Esophagus (tissue), 2 donors: ENCODE measurements at regions not wholly inside any gene's neighbourhood (a gene's known extent, or its start where the extent isn't known, plus 50 kb on each side); places are given as distances from the start of the nearest gene placed in this dataset.

ENCODE experiments used
- H3K27ac ChIP-seq, 2 donors: one replicate each; pipeline ENCODE4 v1.5.1; 2013; ENCODE audit warnings: low read depth in 2 of 2, mild to moderate bottlenecking in 2 of 2, inconsistent platforms in 1 of 2, low read length in 1 of 2, moderate library complexity in 1 of 2
- H3K27me3 ChIP-seq, 2 donors: one replicate each; pipeline ENCODE4 v1.6.1; 2013; ENCODE audit warnings: low read length in 2 of 2, control low read depth in 1 of 2, mild to moderate bottlenecking in 1 of 2; ENCODE audit not compliant: insufficient read depth in 2 of 2, control insufficient read depth in 1 of 2
- H3K36me3 ChIP-seq, 2 donors: one replicate each; pipeline ENCODE4 v1.6.1; 2013; ENCODE audit warnings: low read length in 1 of 2; ENCODE audit not compliant: control insufficient read depth in 2 of 2, insufficient read depth in 2 of 2
- H3K4me1 ChIP-seq, 2 donors: one replicate each; pipeline ENCODE4 v1.6.1; 2013; ENCODE audit warnings: low read length in 1 of 2; ENCODE audit not compliant: control insufficient read depth in 2 of 2, insufficient read depth in 2 of 2
- H3K4me3 ChIP-seq, 2 donors: one replicate each; pipeline ENCODE4 v1.5.1; 2013; ENCODE audit warnings: low read length in 2 of 2, mild to moderate bottlenecking in 2 of 2, low read depth in 1 of 2, moderate library complexity in 1 of 2
- H3K9me3 ChIP-seq, 2 donors: one replicate each; pipeline ENCODE4 v1.6.1; 2013; ENCODE audit warnings: mild to moderate bottlenecking in 2 of 2, low read depth in 1 of 2, low read length in 1 of 2, moderate library complexity in 1 of 2; ENCODE audit not compliant: control insufficient read depth in 2 of 2, insufficient read depth in 1 of 2
- WGBS, 2 donors: extraction: QIAGEN DNeasy Blood & Tissue Kit; methylation state at CpG; one replicate each; pipeline ENCODE4 v1.1.7; 2013; 5-methylcytosine and 5-hydroxymethylcytosine counted together
- donor health status: healthy with polysubstance abuse.
- donor health status: Bipolar disorder and iron deficiency.

DNA sequence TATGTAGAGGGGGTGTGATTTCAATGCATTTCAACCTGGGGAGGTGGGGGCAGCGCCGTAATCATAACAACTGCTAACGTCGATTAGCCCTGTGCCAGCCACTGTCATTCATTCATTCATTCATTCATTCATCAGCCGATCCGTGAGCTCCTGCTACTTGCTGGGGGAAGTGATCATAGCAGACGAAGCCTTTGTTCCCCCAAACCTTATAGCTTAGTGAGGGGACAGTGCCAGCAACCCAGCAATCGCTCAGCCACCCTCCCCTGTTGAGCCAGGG lies 106.5 kb upstream of the GSE1 start:
- H3K4me1 ChIP-seq, result no peaks in the 10 kb centered on the region
- H3K4me3 ChIP-seq, result no peak overlapping the region
- H3K36me3 ChIP-seq, result no peaks in the 10 kb centered on the region
- no peaks in the 10 kb centered on the region for H3K27me3 ChIP-seq
- no peaks in the 10 kb centered on the region for H3K9me3 ChIP-seq
- 94 to 98% methylated on average over 8 of the region's 8 CpGs for WGBS, 2 donors
- no peak overlapping the region for H3K27ac ChIP-seq

DNA sequence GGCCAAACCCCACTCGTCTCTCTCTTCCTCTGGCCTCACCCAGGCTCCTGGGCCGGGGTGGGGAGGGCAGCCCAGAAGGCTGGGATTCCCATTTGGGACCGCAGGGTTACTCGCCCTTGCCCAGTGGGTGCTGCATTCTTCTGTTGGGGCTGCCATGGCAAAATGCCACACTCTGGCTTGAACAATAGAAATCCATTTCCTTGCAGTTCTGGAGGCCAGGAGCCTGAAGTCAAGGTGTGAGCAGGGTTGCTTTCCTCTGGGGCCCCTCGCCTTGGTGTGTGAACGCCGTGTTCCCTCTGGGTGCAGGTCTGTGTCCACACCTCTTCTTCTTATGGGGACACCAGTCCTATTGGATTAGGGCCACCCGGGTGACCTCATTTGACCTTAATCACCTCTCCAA lies 105.8 kb upstream of the GSE1 start:
- H3K4me3 ChIP-seq, result no peak overlapping the region
- no peaks in the 10 kb centered on the region for H3K4me1 ChIP-seq
- H3K27me3 ChIP-seq, result no peaks in the 10 kb centered on the region
- WGBS, 2 donors, result 72 to 81% methylated on average over 8 of the region's 8 CpGs
- no peaks in the 10 kb centered on the region for H3K9me3 ChIP-seq
- H3K27ac ChIP-seq, result no peak overlapping the region
- H3K36me3 ChIP-seq, result no peaks in the 10 kb centered on the region

DNA sequence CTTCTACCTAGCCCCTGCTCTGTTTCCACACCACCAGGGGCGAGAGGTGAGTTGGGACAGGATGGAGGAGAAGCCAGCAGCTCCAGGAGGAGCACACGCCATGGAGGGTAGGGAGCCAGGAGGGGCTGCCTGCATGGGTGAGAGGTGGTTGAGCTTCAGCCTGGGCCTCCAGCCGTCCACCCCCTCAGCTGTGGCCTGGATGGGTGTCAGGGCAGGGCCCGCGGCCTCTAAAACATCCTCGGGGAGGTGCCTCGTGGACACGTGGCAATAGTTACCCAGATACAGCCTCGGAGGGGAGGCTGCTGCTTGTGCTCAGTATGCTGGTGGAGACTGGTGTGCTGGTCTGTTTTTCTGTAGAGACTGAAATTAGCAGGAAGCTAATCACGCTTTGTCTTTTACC lies 104.7 kb upstream of the GSE1 start:
- H3K27ac ChIP-seq, result no peak overlapping the region
- H3K4me3 ChIP-seq, result no peak overlapping the region
- WGBS, 2 donors, result 93 to 95% methylated on average over 10 of the region's 10 CpGs
- no peaks in the 10 kb centered on the region for H3K4me1 ChIP-seq
- H3K36me3 ChIP-seq, result no peaks in the 10 kb centered on the region
- no peaks in the 10 kb centered on the region for H3K9me3 ChIP-seq
- no peaks in the 10 kb centered on the region for H3K27me3 ChIP-seq

- H3K36me3 ChIP-seq, result no peaks in the 10 kb centered on the region
- WGBS, 2 donors, result 87 to 91% methylated on average over 15 of the region's 15 CpGs
- H3K4me1 ChIP-seq, result no peaks in the 10 kb centered on the region
- H3K9me3 ChIP-seq, result no peaks in the 10 kb centered on the region
- no peak overlapping the region for H3K4me3 ChIP-seq
- no peak overlapping the region for H3K27ac ChIP-seq
- H3K27me3 ChIP-seq, result no peaks in the 10 kb centered on the region
Observed at GRCh38 chr16:85508993-85509392, 104.1 kb upstream of the GSE1 start.

- no peak overlapping the region for H3K4me3 ChIP-seq
- no peaks in the 10 kb centered on the region for H3K9me3 ChIP-seq
- no peaks in the 10 kb centered on the region for H3K27me3 ChIP-seq
- 77 to 85% methylated on average over 21 of the region's 21 CpGs for WGBS, 2 donors
- no peaks in the 10 kb centered on the region for H3K36me3 ChIP-seq
- no peak overlapping the region for H3K27ac ChIP-seq
- H3K4me1 ChIP-seq, result peaks cover under 1 to 11% of the 10 kb centered on the region in 2 donors
Observed at GRCh38 chr16:85510041-85510659, 103.0 kb upstream of the GSE1 start.

GRCh38 chr16:85511938-85512807 lies 100.9 kb upstream of the GSE1 start:
- 87 to 93% methylated on average over 24 of the region's 24 CpGs for WGBS, 2 donors
- Histone ChIP-seq H3K4me3 (no peak overlapping the region), H3K27me3 (no peaks in the 10 kb centered on the region), H3K27ac (no peak overlapping the region), H3K9me3 (no peaks in the 10 kb centered on the region), H3K36me3 (no peaks in the 10 kb centered on the region), H3K4me1 (peaks cover 5 to 21% of the 10 kb centered on the region in 2 donors)

GRCh38 chr16:85512808-85513115 lies 100.4 kb upstream of the GSE1 start:
- H3K27me3 ChIP-seq, result no peaks in the 10 kb centered on the region
- no peak overlapping the region for H3K4me3 ChIP-seq
- WGBS, 2 donors, result 92 to 93% methylated on average over 7 of the region's 7 CpGs
- H3K36me3 ChIP-seq, result peaks cover 0 to 1% of the 10 kb centered on the region in 2 donors
- peaks cover 5 to 21% of the 10 kb centered on the region in 2 donors for H3K4me1 ChIP-seq
- H3K9me3 ChIP-seq, result no peaks in the 10 kb centered on the region
- H3K27ac ChIP-seq, result no peak overlapping the region

DNA sequence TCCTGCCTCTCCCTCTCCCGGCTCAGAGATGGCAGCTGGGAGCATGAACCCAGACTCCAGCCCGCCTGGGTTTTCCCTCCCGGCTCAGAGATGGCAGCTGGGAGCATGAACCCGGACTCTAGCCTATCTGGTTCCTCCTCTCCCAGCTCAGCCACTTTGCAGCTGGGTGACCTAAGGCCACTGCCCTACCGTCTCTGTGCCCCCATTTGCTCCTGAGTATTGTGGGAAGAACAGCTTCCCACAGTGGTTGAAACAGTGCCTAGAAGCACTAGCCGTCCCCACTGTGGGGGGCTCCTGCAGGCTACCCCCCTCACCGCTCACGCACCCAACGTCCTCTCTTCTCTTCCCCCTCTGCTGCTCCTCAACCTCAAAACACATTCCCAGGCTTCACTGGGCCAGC lies 99.9 kb upstream of the GSE1 start:
- H3K27ac ChIP-seq, result no peak overlapping the region
- peaks cover 5 to 21% of the 10 kb centered on the region in 2 donors for H3K4me1 ChIP-seq
- no peaks in the 10 kb centered on the region for H3K9me3 ChIP-seq
- H3K4me3 ChIP-seq, result no peak overlapping the region
- WGBS, 2 donors, result 85 to 86% methylated on average over 9 of the region's 9 CpGs
- no peaks in the 10 kb centered on the region for H3K27me3 ChIP-seq
- peaks cover 0 to 1% of the 10 kb centered on the region in 2 donors for H3K36me3 ChIP-seq

- no peaks in the 10 kb centered on the region for H3K9me3 ChIP-seq
- H3K4me1 ChIP-seq, result peaks cover 5 to 21% of the 10 kb centered on the region in 2 donors
- H3K36me3 ChIP-seq, result peaks cover 0 to 1% of the 10 kb centered on the region in 2 donors
- 80% methylated on average over 10 of the region's 10 CpGs for WGBS, 2 donors
- no peaks in the 10 kb centered on the region for H3K27me3 ChIP-seq
- no peak overlapping the region for H3K27ac ChIP-seq
- H3K4me3 ChIP-seq, result no peak overlapping the region
Observed at GRCh38 chr16:85513649-85514048, 99.5 kb upstream of the GSE1 start.

GRCh38 chr16:85514295-85514597 lies 98.9 kb upstream of the GSE1 start:
- Histone ChIP-seq H3K36me3 (peaks cover 0 to 1% of the 10 kb centered on the region in 2 donors), H3K9me3 (no peaks in the 10 kb centered on the region), H3K4me3 (no peak overlapping the region), H3K4me1 (peaks cover 5 to 21% of the 10 kb centered on the region in 2 donors), H3K27ac (peak overlapping the region; percentile 10 to 77), H3K27me3 (no peaks in the 10 kb centered on the region)
- WGBS, 2 donors, result 20% methylated on average over 6 to 8 of the region's 8 CpGs
